HG03432 (cell line): ENCODE measurements at regions not wholly inside any gene's neighbourhood (a gene's known extent, or its start where the extent isn't known, plus 50 kb on each side); places are given as distances from the start of the nearest gene placed in this dataset.
"Not testable (repeated sequence)": the region's sequence is repeated elsewhere in the genome, so short reads cannot be mapped to it uniquely, and the experiment has no call there.

Source experiments
- ATAC-seq: cut with Tn5 transposase; IDR thresholded peaks from one replicate; pipeline ENCODE4 v1.9.1; 2021; ENCODE audit warnings: mild to moderate bottlenecking, moderate library complexity; ENCODE audit not compliant: unreplicated experiment

GRCh38 chr17:37829592-37830123 lies 84.8 kb upstream of the HNF1B start:
- ATAC-seq: peak; percentile 58

GRCh38 chr17:37828651-37829124 lies 83.8 kb upstream of the HNF1B start:
- ATAC-seq: no peak

- ATAC-seq: no peak
Measured at GRCh38 chr17:37827905-37828650, 83.2 kb upstream of the HNF1B start.

- ATAC-seq: no peak
Measured at GRCh38 chr17:37826497-37827430, 81.9 kb upstream of the HNF1B start.

- no peak for ATAC-seq
Measured at GRCh38 chr17:37825851-37826250, 81.0 kb upstream of the HNF1B start.

GRCh38 chr17:37824534-37825485 lies 80.0 kb upstream of the HNF1B start:
- ATAC-seq: no peak

GRCh38 chr17:37823996-37824395 lies 79.1 kb upstream of the HNF1B start:
- no peak for ATAC-seq

- no peak for ATAC-seq
Measured at GRCh38 chr17:37820995-37821713, 76.3 kb upstream of the HNF1B start.

GRCh38 chr17:37820313-37820994 lies 75.6 kb upstream of the HNF1B start:
- ATAC-seq: no peak

- no peak for ATAC-seq
Measured at GRCh38 chr17:37818689-37819088, 73.8 kb upstream of the HNF1B start.

GRCh38 chr17:37816950-37817349 lies 72.1 kb upstream of the HNF1B start:
- ATAC-seq: no peak

GRCh38 chr17:37815536-37815935 lies 70.7 kb upstream of the HNF1B start:
- no peak for ATAC-seq

GRCh38 chr17:37813751-37814150 lies 68.9 kb upstream of the HNF1B start:
- ATAC-seq: no peak

- ATAC-seq: not testable (repeated sequence)
Measured at GRCh38 chr17:37808846-37809245, 64.0 kb upstream of the HNF1B start.

GRCh38 chr17:37802712-37803416 lies 58.0 kb upstream of the HNF1B start:
- ATAC-seq: no peak

GRCh38 chr17:37802061-37802595 lies 57.3 kb upstream of the HNF1B start:
- ATAC-seq: no peak

- ATAC-seq: no peak
Measured at GRCh38 chr17:37801171-37801570, 56.3 kb upstream of the HNF1B start.

- ATAC-seq: no peak
Measured at GRCh38 chr17:37797206-37797605, 52.3 kb upstream of the HNF1B start.
